Neural progenitor cell (in vitro differentiated cells): ENCODE measurements at regions not wholly inside any gene's neighbourhood (a gene's known extent, or its start where the extent isn't known, plus 50 kb on each side); places are given as distances from the start of the nearest gene placed in this dataset.

Experiments used
- CTCF ChIP-seq: fragments of 200-600 bp; sonication (generic); IDR thresholded peaks from 2 replicates; pipeline ENCODE4 v1.5.1; 2017; ENCODE audit warnings: antibody characterized with exemption, mild to moderate bottlenecking
- EZH2 ChIP-seq: fragments of 200-600 bp; sonication (generic); IDR thresholded peaks from 2 replicates; pipeline ENCODE4 v1.6.1; 2017; ENCODE audit warnings: antibody characterized with exemption, mild to moderate bottlenecking, moderate library complexity
- EZH2phosphoT487 ChIP-seq: fragments of 200-600 bp; sonication (generic); IDR thresholded peaks from 2 replicates; pipeline ENCODE4 v1.6.1; 2017; ENCODE audit warnings: antibody characterized with exemption

GRCh38 chr13:33764716-33765115 is 53.2 kb upstream of the RFC3 start:
- no peak for TF ChIP-seq EZH2phosphoT487
- TF ChIP-seq CTCF: no peak
- TF ChIP-seq EZH2: no peak
